Tibial nerve (tissue), 4 donors: ENCODE measurements at regions not wholly inside any gene's neighbourhood (a gene's known extent, or its start where the extent isn't known, plus 50 kb on each side); places are given as distances from the start of the nearest gene placed in this dataset.

Experiments
- DNase-seq, 2 donors: peaks; one replicate each; pipeline ENCODE4 v3.0.0-alpha.2; 2019; ENCODE audit warnings: low spot score in 2 of 2
- H3K27ac ChIP-seq, 4 donors: fragments of 200-600 bp; sonication (generic) in 3 of 4; one replicate each; pipeline ENCODE4 v1.5.1; 2017 to 2019; ENCODE audit warnings: mild to moderate bottlenecking in 1 of 4
- H3K27me3 ChIP-seq, 2 donors: fragments of 200-600 bp; sonication (generic) in 1 of 2; one replicate each; pipeline versions ENCODE4 v1.5.1 to v1.6.0; 2017 to 2019
- H3K36me3 ChIP-seq, 3 donors: fragments of 200-600 bp; sonication (generic); one replicate each; pipeline ENCODE4 v1.5.1; 2018 to 2019
- H3K4me1 ChIP-seq, 4 donors: fragments of 200-600 bp; sonication (generic) in 3 of 4; one replicate each; pipeline ENCODE4 v1.5.1; 2017 to 2019
- H3K4me3 ChIP-seq, 4 donors: fragments of 200-600 bp; sonication (generic) in 3 of 4; one replicate each; pipeline ENCODE4 v1.5.1; 2017 to 2019; ENCODE audit warnings: mild to moderate bottlenecking in 1 of 4, moderate library complexity in 1 of 4
- H3K9me3 ChIP-seq, 4 donors: fragments of 200-600 bp; sonication (generic) in 3 of 4; one replicate each; pipeline ENCODE4 v1.5.1; 2017 to 2019
- EP300 ChIP-seq, 2 donors: sonication (generic); formaldehyde crosslinking; IDR thresholded peaks; one replicate each; pipeline ENCODE4 v1.6.1; 2017; ENCODE audit warnings: antibody characterized with exemption in 2 of 2, mild to moderate bottlenecking in 1 of 2
- POLR2A ChIP-seq, 2 donors: fragments of 450-650 bp; IDR thresholded peaks; one replicate each; pipeline ENCODE4 v1.6.1; 2017; ENCODE audit warnings: antibody characterized with exemption in 2 of 2, mild to moderate bottlenecking in 2 of 2, moderate library complexity in 2 of 2
- WGBS, 2 donors: methylation state at CpG; one replicate each; pipeline ENCODE4 v1.1.5; 2018; 5-methylcytosine and 5-hydroxymethylcytosine counted together
- TF ChIP-seq, protein P1 (sequence below), 5 experiments: fragments of 200-600 bp in 3 of 5; fragments of 450-650 bp in 2 of 5; sonication (generic) in 3 of 5; IDR thresholded peaks; one replicate each; pipeline ENCODE4 v1.5.1; 2016 to 2019; ENCODE audit warnings: antibody characterized with exemption in 5 of 5, mild to moderate bottlenecking in 3 of 5, moderate library complexity in 2 of 5

DNA sequence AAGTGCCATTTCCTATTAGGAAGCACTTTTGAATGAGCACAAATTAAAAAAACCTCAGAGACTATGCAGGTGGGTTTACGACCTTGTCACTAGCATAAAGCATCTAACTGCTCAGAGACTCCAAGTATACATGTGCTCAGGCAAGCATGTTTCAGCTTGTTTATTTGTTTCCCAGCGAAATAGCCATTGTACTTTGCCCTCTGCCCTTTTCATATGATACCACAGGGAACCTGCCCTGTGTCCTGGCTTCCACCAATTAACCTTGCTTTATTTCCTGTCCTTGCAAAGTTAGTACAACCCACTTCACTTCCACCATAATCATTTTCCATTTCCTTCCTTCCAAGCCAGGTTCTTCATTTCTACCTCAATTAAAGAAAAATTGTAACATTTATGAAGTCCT is 194.9 kb downstream of the DUSP6 start:
- Histone ChIP-seq H3K36me3 (no peaks in the 10 kb centered on the region), H3K27ac (no peak overlapping the region), H3K27me3 (no peaks in the 10 kb centered on the region), H3K4me1 (peaks cover 0 to 27% (median 11%) of the 10 kb centered on the region in 4 donors), H3K4me3 (no peak overlapping the region), H3K9me3 (no peaks in the 10 kb centered on the region)
- WGBS, 2 donors, result 84 to 90% methylated on average over 2 of the region's 2 CpGs
- TF ChIP-seq, protein P1, sequence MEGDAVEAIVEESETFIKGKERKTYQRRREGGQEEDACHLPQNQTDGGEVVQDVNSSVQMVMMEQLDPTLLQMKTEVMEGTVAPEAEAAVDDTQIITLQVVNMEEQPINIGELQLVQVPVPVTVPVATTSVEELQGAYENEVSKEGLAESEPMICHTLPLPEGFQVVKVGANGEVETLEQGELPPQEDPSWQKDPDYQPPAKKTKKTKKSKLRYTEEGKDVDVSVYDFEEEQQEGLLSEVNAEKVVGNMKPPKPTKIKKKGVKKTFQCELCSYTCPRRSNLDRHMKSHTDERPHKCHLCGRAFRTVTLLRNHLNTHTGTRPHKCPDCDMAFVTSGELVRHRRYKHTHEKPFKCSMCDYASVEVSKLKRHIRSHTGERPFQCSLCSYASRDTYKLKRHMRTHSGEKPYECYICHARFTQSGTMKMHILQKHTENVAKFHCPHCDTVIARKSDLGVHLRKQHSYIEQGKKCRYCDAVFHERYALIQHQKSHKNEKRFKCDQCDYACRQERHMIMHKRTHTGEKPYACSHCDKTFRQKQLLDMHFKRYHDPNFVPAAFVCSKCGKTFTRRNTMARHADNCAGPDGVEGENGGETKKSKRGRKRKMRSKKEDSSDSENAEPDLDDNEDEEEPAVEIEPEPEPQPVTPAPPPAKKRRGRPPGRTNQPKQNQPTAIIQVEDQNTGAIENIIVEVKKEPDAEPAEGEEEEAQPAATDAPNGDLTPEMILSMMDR (IDR thresholded peaks at IDR 0.05), result no peak
- TF ChIP-seq POLR2A (IDR thresholded peaks at IDR 0.05), result no peak
- TF ChIP-seq EP300 (IDR thresholded peaks at IDR 0.05), result no peak
- no peak for DNase-seq

DNA sequence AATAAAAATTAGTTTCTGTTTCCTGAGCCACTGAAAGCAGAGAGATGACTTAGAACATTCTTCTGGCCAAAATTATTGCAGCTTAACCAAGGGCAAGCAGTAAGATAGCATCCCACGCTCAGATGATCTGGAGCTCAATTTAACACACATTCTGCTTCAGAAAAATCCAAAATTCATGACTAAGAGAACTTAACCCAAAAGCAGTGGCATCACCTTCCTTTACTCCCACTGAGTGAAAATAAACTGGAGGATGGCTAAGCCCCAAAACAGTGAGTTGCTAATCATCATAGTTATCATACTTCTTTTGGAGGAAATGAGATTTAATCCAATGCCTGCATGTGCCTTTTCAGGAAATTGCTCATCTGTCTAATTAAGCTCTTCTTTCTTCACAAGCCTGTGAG is 195.4 kb downstream of the DUSP6 start:
- TF ChIP-seq EP300 (IDR thresholded peaks at IDR 0.05), result no peak
- TF ChIP-seq, protein P1 (IDR thresholded peaks at IDR 0.05), result no peak
- TF ChIP-seq POLR2A (IDR thresholded peaks at IDR 0.05), result no peak
- no peak overlapping the region for H3K27ac ChIP-seq
- H3K4me1 ChIP-seq, result peaks cover 0 to 22% (median 6%) of the 10 kb centered on the region in 4 donors
- no peaks in the 10 kb centered on the region for H3K9me3 ChIP-seq
- 82 to 89% methylated on average over 1 of the region's 1 CpG for WGBS, 2 donors
- no peak overlapping the region for H3K4me3 ChIP-seq
- no peak for DNase-seq
- no peaks in the 10 kb centered on the region for H3K36me3 ChIP-seq
- no peaks in the 10 kb centered on the region for H3K27me3 ChIP-seq

DNA sequence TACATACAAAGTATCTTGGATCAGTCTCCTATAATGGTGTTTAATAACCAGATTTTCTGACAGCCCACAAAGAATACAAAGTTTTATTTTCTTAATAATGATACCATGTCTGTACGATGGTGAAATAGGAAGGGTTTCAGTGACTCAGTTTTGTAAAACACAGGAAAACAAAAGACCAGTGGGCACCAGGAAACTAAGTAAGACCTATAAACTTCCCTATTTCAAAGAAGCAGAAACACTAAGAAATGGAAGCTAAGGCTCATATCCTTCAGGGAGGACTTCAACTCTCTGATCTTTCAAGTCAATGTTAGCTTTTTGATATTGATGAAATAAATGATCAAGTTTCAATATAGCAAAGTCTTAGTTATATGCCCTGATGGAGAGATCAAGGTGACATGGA is 196.0 kb downstream of the DUSP6 start:
- Histone ChIP-seq H3K27me3 (no peaks in the 10 kb centered on the region), H3K36me3 (no peaks in the 10 kb centered on the region), H3K27ac (no peak overlapping the region), H3K4me1 (peaks cover 0 to 18% (median 5%) of the 10 kb centered on the region in 4 donors), H3K9me3 (no peaks in the 10 kb centered on the region), H3K4me3 (no peak overlapping the region)
- 61 to 69% methylated on average over 1 of the region's 1 CpG for WGBS, 2 donors
- no peak for TF ChIP-seq POLR2A (IDR thresholded peaks at IDR 0.05)
- TF ChIP-seq EP300 (IDR thresholded peaks at IDR 0.05), result peak in 1 of 2 donors; percentile 22
- DNase-seq, result no peak

DNA sequence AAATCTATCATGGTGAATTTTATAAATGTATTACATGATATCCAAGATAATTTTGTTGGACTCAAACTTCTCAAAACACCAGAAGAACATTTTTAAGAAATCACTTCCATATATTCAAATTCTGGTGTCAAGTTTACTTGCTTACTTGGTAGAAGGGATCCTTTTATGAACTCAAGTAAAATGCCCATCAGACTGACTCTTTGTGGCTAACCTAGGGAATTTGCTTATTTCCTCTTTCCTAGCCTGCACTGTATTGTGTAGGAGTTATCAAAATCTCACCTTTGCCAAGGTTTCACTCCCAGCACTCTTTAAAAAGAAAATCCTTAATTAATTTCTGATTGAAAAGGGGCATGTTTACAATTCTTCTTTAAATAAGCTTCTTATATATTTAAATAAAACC is 196.5 kb downstream of the DUSP6 start:
- Histone ChIP-seq H3K27me3 (no peaks in the 10 kb centered on the region), H3K4me3 (no peak overlapping the region), H3K36me3 (no peaks in the 10 kb centered on the region), H3K9me3 (no peaks in the 10 kb centered on the region), H3K27ac (no peak overlapping the region), H3K4me1 (peaks cover 0 to 12% (median 4%) of the 10 kb centered on the region in 4 donors)
- TF ChIP-seq, protein P1 (IDR thresholded peaks at IDR 0.05), result no peak
- TF ChIP-seq POLR2A (IDR thresholded peaks at IDR 0.05) (no peak), EP300 (IDR thresholded peaks at IDR 0.05) (no peak)
- no peak for DNase-seq

DNA sequence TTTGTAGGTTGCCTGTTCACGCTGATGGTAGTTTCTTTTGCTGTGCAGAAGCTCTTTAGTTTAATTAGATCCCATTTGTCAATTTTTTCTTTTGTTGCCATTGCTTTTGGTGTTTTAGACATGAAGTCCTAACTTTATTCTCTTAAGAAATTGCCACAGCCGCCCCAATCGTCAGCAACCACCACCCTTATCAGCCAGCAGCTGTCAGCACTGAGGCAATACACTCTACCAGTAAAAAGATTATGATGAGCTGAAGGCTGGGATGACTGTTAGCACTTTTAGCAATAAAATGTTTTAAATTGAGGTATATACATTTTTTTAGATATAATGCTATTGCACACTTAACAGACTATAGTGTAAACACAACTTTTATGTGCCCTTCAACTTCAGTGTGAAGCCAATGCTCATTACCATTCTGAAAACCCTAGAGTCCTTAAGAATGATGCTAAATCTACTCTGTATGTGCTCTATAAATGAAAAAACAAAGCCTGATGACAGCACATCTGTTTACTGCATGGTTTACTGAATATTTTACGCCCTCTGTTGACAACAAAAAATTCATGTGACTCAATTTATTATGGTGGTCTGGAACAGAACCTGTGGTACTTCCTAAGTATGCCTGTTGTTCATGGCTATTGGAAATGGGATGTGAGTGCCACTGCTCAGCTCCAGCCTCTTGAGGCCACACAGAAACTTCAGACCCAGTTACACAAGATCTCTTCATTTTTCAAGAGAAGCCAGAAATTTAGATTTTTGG is 197.4 kb downstream of the DUSP6 start:
- DNase-seq, result no peak
- Histone ChIP-seq H3K9me3 (no peaks in the 10 kb centered on the region), H3K27ac (no peak overlapping the region), H3K36me3 (no peaks in the 10 kb centered on the region), H3K4me3 (no peak overlapping the region), H3K4me1 (peaks cover 0 to 7% (median 3%) of the 10 kb centered on the region in 4 donors), H3K27me3 (no peaks in the 10 kb centered on the region)
- WGBS, 2 donors, result 83 to 84% methylated on average over 4 of the region's 4 CpGs
- TF ChIP-seq, protein P1 (IDR thresholded peaks at IDR 0.05), result no peak
- TF ChIP-seq EP300 (IDR thresholded peaks at IDR 0.05) (no peak), POLR2A (IDR thresholded peaks at IDR 0.05) (no peak)
